ENCODE measurements at regions not wholly inside any gene's neighbourhood (a gene's known extent, or its start where the extent isn't known, plus 50 kb on each side); places are given as distances from the start of the nearest gene placed in this dataset.

- TF ChIP-seq CTCF (conservative IDR thresholded peaks at IDR 0.05) = no peak
- TF ChIP-seq ZFX (IDR thresholded peaks at IDR 0.05) = no peak
These were observed 778.1 kb downstream of the SEMA5A start for GRCh38 chr5:8767746-8768145.

All from C4-2B (cell line).